ENCODE measurements at regions not wholly inside any gene's neighbourhood (a gene's known extent, or its start where the extent isn't known, plus 50 kb on each side); places are given as distances from the start of the nearest gene placed in this dataset.

DNA sequence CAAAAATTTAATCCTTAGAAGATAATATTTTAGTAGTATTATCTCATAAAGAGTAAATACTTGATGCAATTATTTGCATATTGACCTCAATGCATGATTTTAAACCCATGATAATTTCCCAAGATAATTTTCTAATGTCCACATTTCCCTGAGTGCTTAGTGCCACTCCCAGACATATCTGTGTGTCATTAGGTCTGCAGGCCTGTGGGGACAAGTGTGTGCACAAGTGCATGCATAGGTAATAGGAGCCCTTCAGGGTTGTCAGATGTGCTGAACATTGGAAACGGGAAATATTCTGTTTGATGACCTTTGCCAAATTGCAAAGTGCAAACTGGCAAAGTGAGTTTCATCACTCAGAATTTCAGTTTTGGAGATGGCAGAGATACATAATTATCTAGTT lies 369.9 kb downstream of the KLF5 start:
- no peak for TF ChIP-seq Cebpa-rat (IDR thresholded peaks at IDR 0.05)
- Histone ChIP-seq H3K9me3 (replicated peaks in 1 of 11) (no peaks in the 10 kb centered on the region), H3K27ac (no peak overlapping the region), H3K4me1 (no peaks in the 10 kb centered on the region), H3K36me3 (no peaks in the 10 kb centered on the region), H4K20me1 (no peaks in the 10 kb centered on the region), H3K4me2 (no peak overlapping the region), H3K4me3 (no peak overlapping the region), H3K9ac (no peak overlapping the region), H3K27me3 (no peaks in the 10 kb centered on the region)

DNA sequence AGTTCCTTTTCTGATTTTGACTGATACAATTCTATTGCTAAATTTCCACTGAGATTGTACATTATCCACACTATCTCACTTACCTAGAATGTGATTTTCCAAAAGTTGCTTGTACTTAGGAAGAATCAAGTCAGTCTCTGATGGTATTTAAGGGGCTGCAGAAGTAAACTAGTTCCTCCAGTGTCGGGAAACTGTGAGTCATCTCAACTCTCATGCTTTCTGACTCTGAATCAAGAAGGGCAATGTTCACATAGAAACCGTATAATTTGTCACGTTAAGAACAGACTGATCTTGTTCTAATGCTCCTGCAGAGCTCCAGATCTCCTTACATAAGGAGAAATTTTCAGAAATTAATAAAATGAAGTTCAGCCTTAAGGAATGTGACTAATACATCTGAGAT lies 369.3 kb downstream of the KLF5 start:
- H3K27ac ChIP-seq: no peak overlapping the region
- TF ChIP-seq Cebpa-rat (IDR thresholded peaks at IDR 0.05): no peak
- no peaks in the 10 kb centered on the region for H4K20me1 ChIP-seq
- no peaks in the 10 kb centered on the region for H3K27me3 ChIP-seq
- H3K4me1 ChIP-seq: no peaks in the 10 kb centered on the region
- H3K36me3 ChIP-seq: no peaks in the 10 kb centered on the region
- H3K4me2 ChIP-seq: no peak overlapping the region
- no peak overlapping the region for H3K9ac ChIP-seq
- H3K9me3 ChIP-seq (replicated peaks in 1 of 11): no peaks in the 10 kb centered on the region
- H3K4me3 ChIP-seq: no peak overlapping the region

DNA sequence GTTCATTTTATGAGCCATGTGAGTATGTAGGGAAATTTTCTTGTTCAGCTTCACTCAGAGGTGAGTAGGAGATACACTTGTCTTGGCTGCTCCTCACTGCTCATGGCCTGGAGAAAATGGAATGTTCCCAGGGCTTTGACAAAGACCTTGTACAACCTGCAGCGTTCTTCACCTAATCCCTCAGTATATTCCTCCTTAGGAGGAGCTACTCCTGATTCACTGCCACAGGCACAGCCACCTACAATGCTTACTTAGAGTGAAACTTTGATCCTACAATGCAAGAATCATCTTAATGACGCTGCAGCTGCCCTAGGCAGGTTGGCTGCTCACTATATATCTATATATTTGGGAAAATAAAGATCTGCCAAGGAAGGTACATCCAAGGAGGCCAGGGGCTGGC lies 364.2 kb downstream of the KLF5 start:
- TF ChIP-seq Cebpa-rat (IDR thresholded peaks at IDR 0.05): no peak
- no peaks in the 10 kb centered on the region for H3K9me3 ChIP-seq (replicated peaks in 1 of 11)

DNA sequence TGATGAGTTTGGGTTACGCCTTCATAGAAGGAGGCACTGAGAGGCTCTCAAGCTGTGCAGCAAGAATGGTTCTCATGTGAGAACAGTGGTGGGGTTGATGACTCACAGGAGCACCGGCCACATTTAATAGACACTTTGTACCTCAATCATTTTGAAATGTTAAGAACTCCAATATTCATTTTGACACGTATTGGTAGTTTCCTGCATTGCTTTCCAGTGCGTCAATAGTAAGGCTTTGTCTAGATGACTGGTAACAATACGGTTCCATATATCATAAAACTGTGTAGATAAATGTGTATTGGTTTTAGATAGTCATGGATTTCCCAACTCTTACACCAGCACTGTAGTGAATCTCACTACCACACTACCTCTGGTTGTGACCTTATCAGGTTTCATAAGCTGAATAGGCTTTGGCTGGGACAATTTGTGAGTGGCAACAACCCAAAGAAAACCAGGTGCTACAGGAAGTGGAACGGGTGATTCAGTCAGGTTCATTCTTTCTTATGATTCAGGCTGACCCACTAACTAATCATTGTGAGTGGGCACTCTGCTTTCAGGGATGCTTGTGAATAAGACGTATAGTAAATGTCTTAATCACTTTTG lies 362.6 kb downstream of the KLF5 start:
- H4K20me1 ChIP-seq: no peaks in the 10 kb centered on the region
- H3K9ac ChIP-seq: no peak overlapping the region
- no peak overlapping the region for H3K27ac ChIP-seq
- H3K4me2 ChIP-seq: no peak overlapping the region
- H3K27me3 ChIP-seq: no peaks in the 10 kb centered on the region
- H3K4me3 ChIP-seq: no peak overlapping the region
- no peak for TF ChIP-seq Cebpa-rat (IDR thresholded peaks at IDR 0.05)
- H3K9me3 ChIP-seq (replicated peaks in 1 of 11): no peaks in the 10 kb centered on the region
- no peaks in the 10 kb centered on the region for H3K36me3 ChIP-seq
- H3K4me1 ChIP-seq: no peaks in the 10 kb centered on the region

More for the DNA sequence above, 364.2 kb downstream of the KLF5 start:
- no peak overlapping the region for H3K4me3 ChIP-seq
- H3K4me1 ChIP-seq: no peaks in the 10 kb centered on the region
- H3K27ac ChIP-seq: no peak overlapping the region
- no peaks in the 10 kb centered on the region for H4K20me1 ChIP-seq
- H3K36me3 ChIP-seq: no peaks in the 10 kb centered on the region
- H3K9ac ChIP-seq: no peak overlapping the region
- H3K27me3 ChIP-seq: no peaks in the 10 kb centered on the region
- no peak overlapping the region for H3K4me2 ChIP-seq

DNA sequence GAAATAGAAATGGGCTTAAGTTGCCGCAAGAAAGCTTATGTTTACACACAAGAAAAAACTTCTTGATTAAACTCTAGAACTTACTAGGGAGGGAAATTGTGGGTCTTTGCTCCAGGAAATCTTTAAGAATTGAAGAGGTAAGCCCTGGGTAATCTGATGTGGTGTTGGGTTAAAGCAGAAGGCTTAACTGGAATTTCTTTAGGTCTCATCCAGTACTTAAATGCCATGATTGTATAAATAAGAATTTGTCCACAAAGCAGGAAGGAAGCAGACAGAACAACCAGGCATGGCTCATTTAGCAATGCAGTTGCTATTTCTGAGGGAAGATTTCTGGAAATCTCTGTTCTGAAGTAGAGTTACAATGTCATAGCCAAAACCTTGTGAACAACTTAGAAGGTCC lies 360.4 kb downstream of the KLF5 start:
- H3K4me3 ChIP-seq: no peak overlapping the region
- no peaks in the 10 kb centered on the region for H3K36me3 ChIP-seq
- no peaks in the 10 kb centered on the region for H3K9me3 ChIP-seq (replicated peaks in 1 of 11)
- H3K27me3 ChIP-seq: no peaks in the 10 kb centered on the region
- no peak overlapping the region for H3K4me2 ChIP-seq
- no peaks in the 10 kb centered on the region for H3K4me1 ChIP-seq
- no peak for TF ChIP-seq Cebpa-rat (IDR thresholded peaks at IDR 0.05)
- H4K20me1 ChIP-seq: no peaks in the 10 kb centered on the region
- H3K27ac ChIP-seq: no peak overlapping the region
- H3K9ac ChIP-seq: no peak overlapping the region

DNA sequence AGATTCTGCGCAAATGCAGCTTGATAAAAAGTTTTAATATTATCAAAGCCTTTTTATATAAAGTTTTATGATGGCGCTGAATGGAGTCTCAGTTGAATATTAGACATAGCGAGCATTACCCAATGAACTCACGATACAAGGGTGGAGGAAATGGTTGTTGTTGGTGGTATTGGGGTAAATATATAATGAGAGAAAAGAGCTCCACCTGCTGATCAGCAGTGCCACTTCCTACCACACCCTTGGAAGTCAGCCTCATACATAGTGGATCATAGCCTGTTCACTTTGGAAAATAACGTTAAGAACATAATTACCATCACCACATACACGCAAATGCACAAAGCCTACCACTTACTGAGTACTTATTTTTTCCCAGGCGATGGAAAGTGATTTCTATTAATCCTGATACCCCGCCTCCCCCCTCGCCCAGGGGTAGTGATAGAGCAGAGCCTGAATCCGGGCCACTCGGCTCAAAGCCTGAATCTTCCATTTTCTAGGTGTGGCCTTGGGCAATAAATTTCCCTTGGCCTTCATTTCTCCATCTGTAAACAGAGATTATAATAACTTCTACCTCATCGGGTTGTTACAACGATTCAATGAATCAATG lies 358.3 kb downstream of the KLF5 start:
- Histone ChIP-seq H3K4me1 (no peaks in the 10 kb centered on the region), H4K20me1 (no peaks in the 10 kb centered on the region), H3K36me3 (no peaks in the 10 kb centered on the region), H3K4me3 (no peak overlapping the region), H3K27me3 (no peaks in the 10 kb centered on the region), H3K4me2 (no peak overlapping the region), H3K9me3 (replicated peaks in 1 of 11) (no peaks in the 10 kb centered on the region), H3K27ac (no peak overlapping the region), H3K9ac (no peak overlapping the region)
- no peak for TF ChIP-seq Cebpa-rat (IDR thresholded peaks at IDR 0.05)

DNA sequence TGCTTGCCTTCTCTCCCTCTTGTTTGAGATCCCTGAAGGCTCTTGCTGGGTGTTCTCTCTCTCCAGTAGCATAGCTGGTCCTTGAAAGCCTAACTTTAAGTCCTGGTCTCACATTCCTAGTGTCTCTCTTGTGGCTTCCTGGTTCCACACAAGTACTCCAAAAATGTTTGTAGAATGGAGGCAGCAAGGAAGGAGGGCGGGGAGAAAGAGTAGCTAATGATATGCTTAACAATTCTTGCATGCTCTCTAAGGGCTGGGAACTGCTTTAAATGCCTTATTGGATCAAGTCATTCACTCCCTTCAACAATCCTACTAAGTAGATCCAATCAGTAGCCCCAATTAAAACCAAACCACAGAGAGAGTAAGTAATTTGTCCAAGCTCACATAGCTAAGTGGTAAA lies 357.3 kb downstream of the KLF5 start:
- Histone ChIP-seq H3K4me3 (no peak overlapping the region), H3K4me2 (no peak overlapping the region), H3K9me3 (replicated peaks in 1 of 11) (no peaks in the 10 kb centered on the region), H3K4me1 (no peaks in the 10 kb centered on the region), H3K27me3 (no peaks in the 10 kb centered on the region), H3K27ac (no peak overlapping the region), H3K9ac (no peak overlapping the region), H4K20me1 (no peaks in the 10 kb centered on the region), H3K36me3 (no peaks in the 10 kb centered on the region)
- TF ChIP-seq Cebpa-rat (IDR thresholded peaks at IDR 0.05): no peak

DNA sequence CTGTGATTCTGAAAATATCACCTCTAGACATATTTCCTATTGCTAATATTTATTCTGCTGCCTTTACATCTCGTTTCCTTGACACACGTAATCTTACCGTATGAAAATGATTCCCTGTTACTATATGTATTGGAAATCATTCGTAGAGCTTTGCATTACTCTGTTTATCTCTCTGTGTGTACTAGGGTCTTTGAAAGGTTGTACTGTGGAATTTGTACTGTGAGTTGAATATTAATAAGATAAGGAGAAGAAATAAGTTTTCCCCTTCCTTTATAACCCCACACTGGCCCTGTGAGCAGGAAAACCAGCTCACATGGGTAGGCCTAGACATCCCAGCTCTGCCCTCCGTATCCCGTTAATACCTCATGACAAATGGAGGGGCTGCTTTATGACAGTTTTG lies 354.9 kb downstream of the KLF5 start:
- H3K4me3 ChIP-seq: no peak overlapping the region
- H3K27ac ChIP-seq: no peak overlapping the region
- no peaks in the 10 kb centered on the region for H4K20me1 ChIP-seq
- H3K36me3 ChIP-seq: no peaks in the 10 kb centered on the region
- H3K27me3 ChIP-seq: no peaks in the 10 kb centered on the region
- H3K4me1 ChIP-seq: no peaks in the 10 kb centered on the region
- H3K9ac ChIP-seq: no peak overlapping the region
- TF ChIP-seq Cebpa-rat (IDR thresholded peaks at IDR 0.05): no peak
- no peak overlapping the region for H3K4me2 ChIP-seq
- H3K9me3 ChIP-seq (replicated peaks in 1 of 11): no peaks in the 10 kb centered on the region

DNA sequence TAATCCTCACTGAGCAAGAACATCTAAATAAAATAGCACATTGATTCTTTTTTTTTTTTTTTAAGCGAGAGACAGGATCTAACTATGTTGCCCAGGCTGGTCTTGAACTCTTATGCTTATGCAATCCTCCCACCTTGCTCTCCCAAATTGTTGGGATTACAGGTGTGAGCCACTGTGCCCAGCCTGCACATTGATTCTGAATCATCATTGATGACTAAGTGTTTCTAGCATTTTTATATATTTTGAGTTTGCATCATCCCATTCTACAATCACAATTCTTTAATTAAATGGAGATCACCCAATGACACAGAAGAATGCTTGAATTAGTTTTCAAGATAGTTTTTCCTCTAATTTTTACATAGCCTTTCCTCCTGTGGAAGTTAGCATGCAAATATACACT lies 354.1 kb downstream of the KLF5 start:
- Histone ChIP-seq H3K27ac (no peak overlapping the region), H3K9me3 (replicated peaks in 1 of 11) (no peaks in the 10 kb centered on the region), H4K20me1 (no peaks in the 10 kb centered on the region), H3K4me3 (no peak overlapping the region), H3K4me1 (no peaks in the 10 kb centered on the region), H3K4me2 (no peak overlapping the region), H3K27me3 (no peaks in the 10 kb centered on the region), H3K36me3 (no peaks in the 10 kb centered on the region), H3K9ac (no peak overlapping the region)
- no peak for TF ChIP-seq Cebpa-rat (IDR thresholded peaks at IDR 0.05)

DNA sequence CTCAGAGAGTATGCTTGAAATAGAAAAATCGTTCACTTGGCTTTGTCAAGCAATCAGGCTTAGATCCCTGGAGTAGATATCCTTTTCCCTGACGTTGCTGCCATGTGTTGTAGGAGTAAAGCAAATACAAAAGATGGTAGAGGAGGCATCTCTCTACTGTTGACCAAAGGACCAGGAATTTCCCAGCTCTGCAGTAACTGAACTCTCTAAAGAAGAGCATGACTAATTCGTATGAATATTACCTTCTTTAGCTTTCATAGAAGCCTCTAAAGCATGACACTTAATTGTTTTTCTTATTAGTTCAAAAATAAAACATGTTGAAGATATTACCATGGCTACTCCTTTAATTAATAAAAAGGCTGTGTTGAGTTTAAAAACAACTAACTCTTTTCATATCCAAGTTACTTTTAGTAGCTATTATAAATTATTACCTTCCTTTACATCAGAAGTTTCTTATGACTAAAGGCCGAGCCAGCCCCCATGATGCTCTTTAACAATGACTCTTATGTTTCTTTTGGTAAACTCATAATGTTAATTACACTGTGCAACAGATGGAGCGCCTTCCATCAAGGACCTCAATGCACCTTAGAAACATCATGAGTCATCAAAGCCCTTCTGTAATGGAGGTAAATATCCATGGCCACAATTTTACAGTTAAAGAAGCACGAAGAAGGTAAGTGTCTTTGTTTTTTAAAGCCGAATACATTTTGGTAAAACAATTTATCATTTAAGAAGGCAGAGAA lies 352.4 kb downstream of the KLF5 start:
- Histone ChIP-seq H3K27ac (no peak overlapping the region), H3K4me1 (no peaks in the 10 kb centered on the region), H4K20me1 (no peaks in the 10 kb centered on the region), H3K9me3 (replicated peaks in 1 of 11) (no peaks in the 10 kb centered on the region), H3K27me3 (no peaks in the 10 kb centered on the region), H3K4me3 (no peak overlapping the region), H3K36me3 (no peaks in the 10 kb centered on the region), H3K4me2 (no peak overlapping the region), H3K9ac (no peak overlapping the region)
- no peak for TF ChIP-seq Cebpa-rat (IDR thresholded peaks at IDR 0.05)

All from BLaER1 treated with 17β-estradiol and CSF1 and Interleukin-3, amounts not matched to agents 10 nM and 100 nM (cell line).